ENCODE measurements at regions not wholly inside any gene's neighbourhood (a gene's known extent, or its start where the extent isn't known, plus 50 kb on each side); places are given as distances from the start of the nearest gene placed in this dataset.
A peak's percentile ranks its signal among the peaks of the same experiment; 100 is the strongest.

- Histone ChIP-seq H3K36me3 (no peaks in the 10 kb centered on the region), H3K9me3 (no peaks in the 10 kb centered on the region), H3K4me3 (no peak overlapping the region), H3K27me3 (no peaks in the 10 kb centered on the region), H3K4me1 (no peaks in the 10 kb centered on the region), H3K27ac (no peak overlapping the region)
- DNase-seq (no peak), ATAC-seq (no peak)
- intact Hi-C loops (cut with DNase I): no loop called here
- no peak for TF ChIP-seq CTCF (IDR thresholded peaks at IDR 0.05)
These were observed 228.6 kb upstream of the DPP10 start for GRCh38 chr2:114213808-114214207.

- Histone ChIP-seq H3K9me3 (no peaks in the 10 kb centered on the region), H3K36me3 (no peaks in the 10 kb centered on the region), H3K4me1 (no peaks in the 10 kb centered on the region), H3K27me3 (no peaks in the 10 kb centered on the region), H3K27ac (no peak overlapping the region), H3K4me3 (no peak overlapping the region)
- ATAC-seq (no peak), DNase-seq (peak in 1 of 4 donors; percentile 29)
- no peak for TF ChIP-seq CTCF (IDR thresholded peaks at IDR 0.05)
- intact Hi-C loops (cut with DNase I): no loop called here
These were observed 224.1 kb upstream of the DPP10 start for GRCh38 chr2:114218383-114218782.

GRCh38 chr2:114219456-114219855, 223.0 kb upstream of the DPP10 start:
- peak in 1 of 4 donors; percentile 10 for DNase-seq
- Histone ChIP-seq H3K27ac (no peak overlapping the region), H3K36me3 (no peaks in the 10 kb centered on the region), H3K4me3 (no peak overlapping the region), H3K9me3 (no peaks in the 10 kb centered on the region), H3K27me3 (no peaks in the 10 kb centered on the region), H3K4me1 (no peaks in the 10 kb centered on the region)
- no peak for TF ChIP-seq CTCF (IDR thresholded peaks at IDR 0.05)
- intact Hi-C loops (cut with DNase I): no loop called here
- ATAC-seq: no peak

GRCh38 chr2:114222344-114222743, 220.1 kb upstream of the DPP10 start:
- ATAC-seq (no peak), DNase-seq (no peak)
- no peaks in the 10 kb centered on the region for H3K9me3 ChIP-seq
- H3K27me3 ChIP-seq: no peaks in the 10 kb centered on the region
- intact Hi-C loops (cut with DNase I): no loop called here
- H3K4me1 ChIP-seq: no peaks in the 10 kb centered on the region
- no peak overlapping the region for H3K4me3 ChIP-seq
- no peaks in the 10 kb centered on the region for H3K36me3 ChIP-seq
- H3K27ac ChIP-seq: no peak overlapping the region
- TF ChIP-seq CTCF (IDR thresholded peaks at IDR 0.05): no peak

GRCh38 chr2:114231921-114232320, 210.5 kb upstream of the DPP10 start:
- no peak for TF ChIP-seq CTCF (IDR thresholded peaks at IDR 0.05)
- intact Hi-C loops (cut with DNase I): no loop called here

More at GRCh38 chr2:114231921-114232320, 210.5 kb upstream of the DPP10 start:
- Histone ChIP-seq H3K4me3 (no peak overlapping the region), H3K27ac (no peak overlapping the region), H3K36me3 (no peaks in the 10 kb centered on the region), H3K4me1 (no peaks in the 10 kb centered on the region), H3K9me3 (peaks cover 0 to 14% of the 10 kb centered on the region in 2 donors), H3K27me3 (no peaks in the 10 kb centered on the region)
- ATAC-seq: no peak
- DNase-seq: no peak

Data from left lung (tissue), 4 donors.